Thoracic aorta (tissue), 2 donors: ENCODE measurements at regions not wholly inside any gene's neighbourhood (a gene's known extent, or its start where the extent isn't known, plus 50 kb on each side); places are given as distances from the start of the nearest gene placed in this dataset.

ENCODE experiments used
- ATAC-seq: fragments of 150-250 bp; one replicate; pipeline ENCODE4 v1.8.0; 2017; ENCODE audit warnings: low read depth; ENCODE audit not compliant: insufficient number of reproducible peaks, low FRiP score
- DNase-seq: peaks from one replicate; pipeline ENCODE4 v3.0.0-alpha.2; 2020; ENCODE audit warnings: low spot score
- H3K27ac ChIP-seq, 2 donors: fragments of 200-600 bp; sonication (generic); 1 replicate in 1 of 2; 2 replicates in 1 of 2; pipeline ENCODE4 v1.5.1; 2016; ENCODE audit warnings: mild to moderate bottlenecking in 2 of 2, moderate library complexity in 2 of 2
- H3K27me3 ChIP-seq: fragments of 200-600 bp; sonication (generic); replicated peaks from 2 replicates; pipeline ENCODE4 v1.6.0; 2016; ENCODE audit warnings: mild to moderate bottlenecking; ENCODE audit not compliant: insufficient read depth
- H3K36me3 ChIP-seq: fragments of 200-600 bp; sonication (generic); one replicate; pipeline ENCODE4 v1.5.1; 2016
- H3K4me1 ChIP-seq, 2 donors: fragments of 200-600 bp; sonication (generic); 1 replicate in 1 of 2; 2 replicates in 1 of 2; pipeline versions ENCODE4 v1.5.1 to v1.6.0; 2016; ENCODE audit warnings: low read depth in 2 of 2, mild to moderate bottlenecking in 1 of 2; ENCODE audit not compliant: control insufficient read depth in 1 of 2
- H3K4me3 ChIP-seq: fragments of 200-600 bp; sonication (generic); 2 replicates; pipeline ENCODE4 v1.5.1; 2016; ENCODE audit warnings: mild to moderate bottlenecking
- H3K9me3 ChIP-seq: fragments of 200-600 bp; sonication (generic); 2 replicates; pipeline ENCODE4 v1.5.1; 2016
- TF ChIP-seq, protein P1 (sequence below): fragments of 200-600 bp; sonication (generic); IDR thresholded peaks from one replicate; pipeline ENCODE4 v1.5.1; 2019; ENCODE audit warnings: antibody characterized with exemption

DNA sequence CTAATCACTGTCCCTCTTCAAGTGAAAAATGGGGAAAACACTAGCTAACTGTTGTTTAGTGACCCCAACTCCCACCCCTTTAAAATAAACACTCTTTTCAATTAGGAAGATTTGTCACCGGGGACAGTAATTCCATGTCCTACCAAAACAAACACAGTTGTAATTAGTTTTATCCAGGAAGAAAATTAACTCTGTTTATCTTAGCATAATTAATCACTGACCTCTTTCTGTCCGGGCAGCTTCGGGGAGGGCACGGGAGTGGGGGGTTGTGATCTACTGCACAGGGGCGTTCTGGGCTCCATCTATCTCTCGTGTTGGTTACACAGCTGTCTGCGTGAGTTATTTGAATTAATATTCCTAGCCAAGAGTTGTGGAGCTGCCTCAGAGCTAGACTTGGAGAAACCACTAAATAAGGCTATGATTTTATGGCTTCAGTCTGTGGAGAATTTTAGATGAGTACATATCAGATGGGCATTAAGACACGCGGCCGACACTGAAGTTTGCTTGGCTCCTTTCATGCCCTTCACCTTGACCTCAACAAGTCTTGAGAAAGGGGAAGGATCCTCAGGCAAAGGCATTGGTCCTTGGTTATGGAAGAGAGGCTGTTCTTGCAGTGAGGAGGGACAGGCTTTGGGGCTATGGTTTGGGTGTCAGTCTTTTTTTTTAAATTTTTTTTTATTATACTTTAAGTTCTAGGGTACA, 102.0 kb upstream of the TRABD2B start:
- TF ChIP-seq, protein P1, sequence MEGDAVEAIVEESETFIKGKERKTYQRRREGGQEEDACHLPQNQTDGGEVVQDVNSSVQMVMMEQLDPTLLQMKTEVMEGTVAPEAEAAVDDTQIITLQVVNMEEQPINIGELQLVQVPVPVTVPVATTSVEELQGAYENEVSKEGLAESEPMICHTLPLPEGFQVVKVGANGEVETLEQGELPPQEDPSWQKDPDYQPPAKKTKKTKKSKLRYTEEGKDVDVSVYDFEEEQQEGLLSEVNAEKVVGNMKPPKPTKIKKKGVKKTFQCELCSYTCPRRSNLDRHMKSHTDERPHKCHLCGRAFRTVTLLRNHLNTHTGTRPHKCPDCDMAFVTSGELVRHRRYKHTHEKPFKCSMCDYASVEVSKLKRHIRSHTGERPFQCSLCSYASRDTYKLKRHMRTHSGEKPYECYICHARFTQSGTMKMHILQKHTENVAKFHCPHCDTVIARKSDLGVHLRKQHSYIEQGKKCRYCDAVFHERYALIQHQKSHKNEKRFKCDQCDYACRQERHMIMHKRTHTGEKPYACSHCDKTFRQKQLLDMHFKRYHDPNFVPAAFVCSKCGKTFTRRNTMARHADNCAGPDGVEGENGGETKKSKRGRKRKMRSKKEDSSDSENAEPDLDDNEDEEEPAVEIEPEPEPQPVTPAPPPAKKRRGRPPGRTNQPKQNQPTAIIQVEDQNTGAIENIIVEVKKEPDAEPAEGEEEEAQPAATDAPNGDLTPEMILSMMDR, result no peak
- ATAC-seq, result no peak
- Histone ChIP-seq H3K4me3 (no peak overlapping the region), H3K4me1 (no peaks in the 10 kb centered on the region), H3K27ac (no peak overlapping the region), H3K36me3 (no peaks in the 10 kb centered on the region), H3K27me3 (no peaks in the 10 kb centered on the region), H3K9me3 (no peaks in the 10 kb centered on the region)
- no peak for DNase-seq

DNA sequence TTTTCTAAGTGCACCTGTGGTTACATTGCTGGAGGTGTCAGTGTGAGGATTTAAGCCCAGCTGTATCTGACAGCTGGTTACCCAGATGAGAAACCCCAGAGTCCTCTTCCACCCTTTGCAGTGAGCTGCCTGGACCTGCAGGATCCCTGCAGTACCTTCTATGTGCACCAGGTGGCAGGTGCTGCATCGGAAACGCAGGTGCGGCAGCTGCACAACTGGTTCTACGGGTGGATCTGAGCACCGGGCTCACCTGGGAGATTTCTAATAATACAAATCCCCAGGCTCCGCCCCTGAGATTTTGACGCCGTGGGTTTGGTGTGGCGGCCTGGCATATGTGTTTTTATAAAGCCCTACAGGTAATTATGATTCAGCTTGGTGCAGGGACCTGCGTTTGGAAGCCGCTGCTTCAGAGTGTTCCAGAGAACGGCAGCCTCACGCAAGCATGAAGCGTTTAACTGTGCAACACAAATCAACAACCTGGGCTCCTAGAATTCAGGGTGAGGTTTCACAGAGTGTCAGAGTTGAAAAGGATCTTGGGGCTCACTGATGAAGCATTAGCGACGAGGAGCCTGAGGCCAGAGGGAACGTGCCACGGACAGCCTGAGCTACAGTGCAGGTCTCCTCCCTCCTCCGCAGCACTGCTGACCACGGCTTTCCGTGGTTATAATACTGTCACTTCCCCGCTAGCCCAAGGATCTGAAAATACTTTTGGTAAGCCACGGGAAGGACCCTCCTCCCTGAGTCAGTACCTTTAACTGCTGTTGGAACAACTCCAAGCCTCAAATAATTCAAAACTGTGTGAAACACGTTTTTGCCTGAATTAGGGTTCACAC, 96.7 kb upstream of the TRABD2B start:
- H3K27me3 ChIP-seq, result no peaks in the 10 kb centered on the region
- no peak overlapping the region for H3K27ac ChIP-seq
- H3K4me1 ChIP-seq, result no peaks in the 10 kb centered on the region
- DNase-seq, result no peak
- H3K4me3 ChIP-seq, result no peak overlapping the region
- TF ChIP-seq, protein P1, result peak; percentile 63
- H3K9me3 ChIP-seq, result no peaks in the 10 kb centered on the region
- no peak for ATAC-seq
- no peaks in the 10 kb centered on the region for H3K36me3 ChIP-seq

DNA sequence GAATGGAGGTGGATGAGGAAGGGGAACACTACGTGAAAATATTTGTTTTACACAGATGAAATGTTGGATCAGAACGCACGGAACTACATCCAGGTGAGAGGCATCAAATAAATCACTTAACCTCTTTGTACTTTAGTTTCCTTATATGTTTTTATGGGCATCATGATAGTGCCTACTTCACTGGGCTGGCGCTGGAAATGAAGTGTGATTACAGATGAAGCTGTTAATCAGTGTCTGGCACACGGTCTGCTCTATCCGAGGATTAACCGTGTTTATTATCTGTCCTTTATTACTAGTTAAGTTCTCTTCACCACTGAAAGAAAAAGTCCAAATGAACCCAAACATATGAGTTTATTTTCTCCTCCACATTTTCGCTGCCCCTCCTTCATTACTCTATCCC, 96.0 kb upstream of the TRABD2B start:
- no peak overlapping the region for H3K27ac ChIP-seq
- DNase-seq (no peak), ATAC-seq (no peak)
- TF ChIP-seq, protein P1, result no peak
- H3K36me3 ChIP-seq, result no peaks in the 10 kb centered on the region
- no peaks in the 10 kb centered on the region for H3K4me1 ChIP-seq
- H3K27me3 ChIP-seq, result no peaks in the 10 kb centered on the region
- no peak overlapping the region for H3K4me3 ChIP-seq
- H3K9me3 ChIP-seq, result no peaks in the 10 kb centered on the region

DNA sequence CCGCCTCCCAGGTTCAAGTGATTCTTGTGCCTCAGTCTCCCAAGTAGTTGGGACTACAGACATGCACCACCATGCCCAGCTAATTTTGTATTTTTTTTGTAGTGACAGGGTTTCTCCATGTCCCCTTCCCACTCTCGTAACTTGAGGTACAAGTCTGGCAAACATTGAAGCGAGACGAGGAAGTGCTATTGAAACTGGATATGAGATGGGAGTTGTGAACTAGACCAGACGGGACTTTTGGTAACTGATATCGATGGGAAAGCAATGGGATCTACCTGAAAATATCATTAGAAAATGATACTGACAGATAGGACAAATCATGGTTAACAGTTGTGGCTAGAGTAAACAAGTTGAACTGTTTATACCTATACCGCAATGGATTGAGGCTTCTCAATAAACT, 95.2 kb upstream of the TRABD2B start:
- no peak overlapping the region for H3K4me3 ChIP-seq
- ATAC-seq (no peak), DNase-seq (no peak)
- H3K27ac ChIP-seq, result no peak overlapping the region
- H3K4me1 ChIP-seq, result no peaks in the 10 kb centered on the region
- H3K9me3 ChIP-seq, result no peaks in the 10 kb centered on the region
- no peaks in the 10 kb centered on the region for H3K36me3 ChIP-seq
- no peaks in the 10 kb centered on the region for H3K27me3 ChIP-seq
- TF ChIP-seq, protein P1, result no peak

DNA sequence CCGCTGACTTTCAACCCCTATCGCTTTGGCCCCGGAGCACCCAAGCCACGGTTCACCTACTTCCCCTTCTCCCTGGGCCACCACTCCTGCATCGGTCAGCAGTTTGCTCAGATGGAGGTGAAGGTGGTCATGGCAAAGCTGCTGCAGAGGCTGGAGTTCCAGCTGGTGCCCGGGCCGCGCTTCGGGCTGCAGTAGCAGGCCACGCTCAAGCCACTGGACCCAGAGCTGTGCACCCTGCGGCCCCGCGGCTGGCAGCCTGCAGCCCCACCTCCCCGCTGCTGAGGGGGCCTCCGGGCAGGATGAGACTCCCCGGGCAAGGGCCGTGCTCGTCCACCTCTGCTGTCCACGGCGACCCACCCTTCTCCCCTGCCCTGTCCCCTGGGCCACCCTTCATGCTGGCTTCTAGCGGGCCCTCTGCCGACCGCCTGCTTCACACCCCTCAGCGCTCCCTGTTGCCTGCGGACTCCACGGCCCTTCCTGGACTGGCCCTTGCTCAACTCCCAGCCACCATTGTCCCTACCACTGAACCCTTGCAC, 92.2 kb upstream of the TRABD2B start:
- ATAC-seq, result no peak
- no peak overlapping the region for H3K27ac ChIP-seq
- no peaks in the 10 kb centered on the region for H3K4me1 ChIP-seq
- no peaks in the 10 kb centered on the region for H3K9me3 ChIP-seq
- H3K4me3 ChIP-seq, result no peak overlapping the region
- no peaks in the 10 kb centered on the region for H3K36me3 ChIP-seq
- TF ChIP-seq, protein P1, result no peak
- DNase-seq, result no peak
- H3K27me3 ChIP-seq, result no peaks in the 10 kb centered on the region
